NCI-H1092 (cell line): ENCODE measurements at regions not wholly inside any gene's neighbourhood (a gene's known extent, or its start where the extent isn't known, plus 50 kb on each side); places are given as distances from the start of the nearest gene placed in this dataset.

Experiments used
- DNase-seq: peaks from one replicate; lab custom pipeline; 2025; lab: John Stamatoyannopoulos, UW

GRCh38 chr17:31704483-31704882 is 154.6 kb downstream of the COPRS start:
- DNase-seq: no peak

- no peak for DNase-seq
Measured at GRCh38 chr17:31702041-31702440, 157.0 kb downstream of the COPRS start.

- DNase-seq: no peak
Measured at GRCh38 chr17:31700973-31701372, 158.1 kb downstream of the COPRS start.

GRCh38 chr17:31699886-31700285 is 159.2 kb downstream of the COPRS start:
- no peak for DNase-seq

GRCh38 chr17:31699281-31699680 is 159.8 kb downstream of the COPRS start:
- no peak for DNase-seq

- no peak for DNase-seq
Measured at GRCh38 chr17:31698751-31699150, 160.3 kb downstream of the COPRS start.

- DNase-seq: no peak
Measured at GRCh38 chr17:31697838-31698237, 161.2 kb downstream of the COPRS start.

GRCh38 chr17:31696703-31697325 is 162.2 kb downstream of the COPRS start:
- no peak for DNase-seq

- no peak for DNase-seq
Measured at GRCh38 chr17:31696184-31696602, 162.9 kb downstream of the COPRS start.

- no peak for DNase-seq
Measured at GRCh38 chr17:31695456-31696090, 163.5 kb downstream of the COPRS start.

GRCh38 chr17:31693433-31694220 is 165.4 kb downstream of the COPRS start:
- no peak for DNase-seq

- no peak for DNase-seq
Measured at GRCh38 chr17:31692632-31693031, 166.4 kb downstream of the COPRS start.

GRCh38 chr17:31692027-31692426 is 167.0 kb downstream of the COPRS start:
- no peak for DNase-seq

GRCh38 chr17:31691251-31691905 is 167.7 kb downstream of the COPRS start:
- no peak for DNase-seq

GRCh38 chr17:31690151-31690551 is 168.9 kb downstream of the COPRS start:
- DNase-seq: no peak

GRCh38 chr17:31688701-31689100 is 170.3 kb downstream of the COPRS start:
- no peak for DNase-seq

GRCh38 chr17:31687505-31688126 is 171.4 kb downstream of the COPRS start:
- DNase-seq: no peak

GRCh38 chr17:31686495-31686894 is 172.5 kb downstream of the COPRS start:
- no peak for DNase-seq

- no peak for DNase-seq
Measured at GRCh38 chr17:31684901-31685300, 174.1 kb downstream of the COPRS start.

GRCh38 chr17:31680126-31680525 is 178.9 kb downstream of the COPRS start:
- no peak for DNase-seq

GRCh38 chr17:31679667-31680066 is 179.4 kb downstream of the COPRS start:
- DNase-seq: no peak

GRCh38 chr17:31678431-31678830 is 180.6 kb downstream of the COPRS start:
- DNase-seq: no peak
